ENCODE measurements at regions not wholly inside any gene's neighbourhood (a gene's known extent, or its start where the extent isn't known, plus 50 kb on each side); places are given as distances from the start of the nearest gene placed in this dataset.
"Not testable (repeated sequence)": the region's sequence is repeated elsewhere in the genome, so short reads cannot be mapped to it uniquely, and the experiment has no call there.

- Histone ChIP-seq H3K27ac (ENCODE audit: low read depth, low read length) (no peak overlapping the region), H3K9ac (ENCODE audit: low read length) (no peak overlapping the region), H3K27me3 (ENCODE audit: low read length) (no peaks in the 10 kb centered on the region), H2AFZ (ENCODE audit: low read depth, low read length, severe bottlenecking) (no peak overlapping the region), H4K20me1 (ENCODE audit: low read depth, low read length) (no peaks in the 10 kb centered on the region), H3K4me2 (ENCODE audit: low read depth, low read length, poor library complexity, severe bottlenecking) (no peak overlapping the region), H3K36me3 (ENCODE audit: low read length) (no peaks in the 10 kb centered on the region), H3K4me3 (ENCODE audit: insufficient read depth, low read length, poor library complexity, severe bottlenecking) (no peak overlapping the region), H3K9me3 (ENCODE audit: insufficient read depth, low read length) (no peaks in the 10 kb centered on the region), H3K9me2 (replicated peaks; ENCODE audit: insufficient read depth, low read length) (no peaks in the 10 kb centered on the region), H3F3A (ENCODE audit: insufficient read depth) (no peaks in the 10 kb centered on the region), H3K79me2 (ENCODE audit: insufficient read depth, low read length) (no peaks in the 10 kb centered on the region)
- TF ChIP-seq EZH2phosphoT487 (conservative IDR thresholded peaks at IDR 0.05; ENCODE audit: low read length) (no peak), CTCF (IDR thresholded peaks at IDR 0.05; ENCODE audit: insufficient read depth, low read length, poor library complexity, severe bottlenecking) (no peak)
These were observed 1026.4 kb downstream of the KCNJ18 start for GRCh38 chr17:22718689-22719088.

- not testable (repeated sequence) for H3K36me3 ChIP-seq (ENCODE audit: low read length); H3K4me2 ChIP-seq (ENCODE audit: low read depth, low read length, poor library complexity, severe bottlenecking); H4K20me1 ChIP-seq (ENCODE audit: low read depth, low read length); H3F3A ChIP-seq (ENCODE audit: insufficient read depth); H3K27me3 ChIP-seq (ENCODE audit: low read length); H3K79me2 ChIP-seq (ENCODE audit: insufficient read depth, low read length); H3K9me3 ChIP-seq (ENCODE audit: insufficient read depth, low read length); H3K9me2 ChIP-seq (replicated peaks; ENCODE audit: insufficient read depth, low read length); H3K4me3 ChIP-seq (ENCODE audit: insufficient read depth, low read length, poor library complexity, severe bottlenecking); H3K27ac ChIP-seq (ENCODE audit: low read depth, low read length); H3K9ac ChIP-seq (ENCODE audit: low read length); H2AFZ ChIP-seq (ENCODE audit: low read depth, low read length, severe bottlenecking)
These were observed 1048.7 kb downstream of the KCNJ18 start for GRCh38 chr17:22741066-22741465.
